22Rv1 (cell line): ENCODE measurements at regions not wholly inside any gene's neighbourhood (a gene's known extent, or its start where the extent isn't known, plus 50 kb on each side); places are given as distances from the start of the nearest gene placed in this dataset.

Experiments used
- ZFX ChIP-seq: fragments of 450-650 bp; IDR thresholded peaks from 2 replicates; pipeline ENCODE4 v1.6.1; 2017; ENCODE audit warnings: antibody characterized with exemption, borderline replicate concordance
- TF ChIP-seq, protein P1 (sequence below): fragments of 450-650 bp; IDR thresholded peaks from 2 replicates; pipeline ENCODE4 v1.5.1; 2017; ENCODE audit warnings: mild to moderate bottlenecking

GRCh38 chr2:183339311-183339710 is 215.1 kb downstream of the NUP35 start:
- TF ChIP-seq, protein P1, sequence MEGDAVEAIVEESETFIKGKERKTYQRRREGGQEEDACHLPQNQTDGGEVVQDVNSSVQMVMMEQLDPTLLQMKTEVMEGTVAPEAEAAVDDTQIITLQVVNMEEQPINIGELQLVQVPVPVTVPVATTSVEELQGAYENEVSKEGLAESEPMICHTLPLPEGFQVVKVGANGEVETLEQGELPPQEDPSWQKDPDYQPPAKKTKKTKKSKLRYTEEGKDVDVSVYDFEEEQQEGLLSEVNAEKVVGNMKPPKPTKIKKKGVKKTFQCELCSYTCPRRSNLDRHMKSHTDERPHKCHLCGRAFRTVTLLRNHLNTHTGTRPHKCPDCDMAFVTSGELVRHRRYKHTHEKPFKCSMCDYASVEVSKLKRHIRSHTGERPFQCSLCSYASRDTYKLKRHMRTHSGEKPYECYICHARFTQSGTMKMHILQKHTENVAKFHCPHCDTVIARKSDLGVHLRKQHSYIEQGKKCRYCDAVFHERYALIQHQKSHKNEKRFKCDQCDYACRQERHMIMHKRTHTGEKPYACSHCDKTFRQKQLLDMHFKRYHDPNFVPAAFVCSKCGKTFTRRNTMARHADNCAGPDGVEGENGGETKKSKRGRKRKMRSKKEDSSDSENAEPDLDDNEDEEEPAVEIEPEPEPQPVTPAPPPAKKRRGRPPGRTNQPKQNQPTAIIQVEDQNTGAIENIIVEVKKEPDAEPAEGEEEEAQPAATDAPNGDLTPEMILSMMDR, result no peak
- TF ChIP-seq ZFX, result no peak
